ENCODE measurements at regions not wholly inside any gene's neighbourhood (a gene's known extent, or its start where the extent isn't known, plus 50 kb on each side); places are given as distances from the start of the nearest gene placed in this dataset.

DNA sequence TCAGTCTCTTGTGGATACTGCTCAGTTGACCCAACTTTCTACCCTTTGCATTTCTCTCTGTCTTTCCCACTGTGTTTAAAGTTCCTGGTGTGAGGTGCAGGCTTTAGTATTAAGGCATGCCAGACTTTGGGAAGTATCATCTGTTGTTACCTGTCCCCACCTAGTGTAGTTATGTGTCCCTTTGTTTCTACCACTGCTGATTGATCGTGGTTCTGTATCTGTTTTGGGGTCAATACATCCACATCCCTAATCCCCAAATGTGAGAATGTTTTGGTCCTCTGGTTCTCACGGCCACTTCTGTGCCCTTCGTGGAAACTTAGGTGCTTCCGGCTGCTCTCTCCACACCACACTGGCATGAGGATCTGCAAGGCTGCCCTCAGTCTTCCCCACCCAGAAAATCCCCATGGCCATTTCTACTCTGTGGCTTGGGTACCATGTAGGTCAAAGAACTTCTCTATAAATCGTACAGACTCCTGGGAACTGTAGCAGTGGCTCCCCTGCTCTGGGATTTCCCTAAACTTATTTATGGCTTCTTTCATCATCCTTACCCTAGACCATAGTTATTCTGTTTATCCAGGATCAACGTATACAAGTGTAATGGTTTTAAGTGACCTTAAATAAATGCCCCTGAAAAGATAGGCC lies 443.2 kb downstream of the XYLT1 start (continued):
- TF ChIP-seq, protein P1, sequence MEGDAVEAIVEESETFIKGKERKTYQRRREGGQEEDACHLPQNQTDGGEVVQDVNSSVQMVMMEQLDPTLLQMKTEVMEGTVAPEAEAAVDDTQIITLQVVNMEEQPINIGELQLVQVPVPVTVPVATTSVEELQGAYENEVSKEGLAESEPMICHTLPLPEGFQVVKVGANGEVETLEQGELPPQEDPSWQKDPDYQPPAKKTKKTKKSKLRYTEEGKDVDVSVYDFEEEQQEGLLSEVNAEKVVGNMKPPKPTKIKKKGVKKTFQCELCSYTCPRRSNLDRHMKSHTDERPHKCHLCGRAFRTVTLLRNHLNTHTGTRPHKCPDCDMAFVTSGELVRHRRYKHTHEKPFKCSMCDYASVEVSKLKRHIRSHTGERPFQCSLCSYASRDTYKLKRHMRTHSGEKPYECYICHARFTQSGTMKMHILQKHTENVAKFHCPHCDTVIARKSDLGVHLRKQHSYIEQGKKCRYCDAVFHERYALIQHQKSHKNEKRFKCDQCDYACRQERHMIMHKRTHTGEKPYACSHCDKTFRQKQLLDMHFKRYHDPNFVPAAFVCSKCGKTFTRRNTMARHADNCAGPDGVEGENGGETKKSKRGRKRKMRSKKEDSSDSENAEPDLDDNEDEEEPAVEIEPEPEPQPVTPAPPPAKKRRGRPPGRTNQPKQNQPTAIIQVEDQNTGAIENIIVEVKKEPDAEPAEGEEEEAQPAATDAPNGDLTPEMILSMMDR (IDR thresholded peaks at IDR 0.05), result no peak

DNA sequence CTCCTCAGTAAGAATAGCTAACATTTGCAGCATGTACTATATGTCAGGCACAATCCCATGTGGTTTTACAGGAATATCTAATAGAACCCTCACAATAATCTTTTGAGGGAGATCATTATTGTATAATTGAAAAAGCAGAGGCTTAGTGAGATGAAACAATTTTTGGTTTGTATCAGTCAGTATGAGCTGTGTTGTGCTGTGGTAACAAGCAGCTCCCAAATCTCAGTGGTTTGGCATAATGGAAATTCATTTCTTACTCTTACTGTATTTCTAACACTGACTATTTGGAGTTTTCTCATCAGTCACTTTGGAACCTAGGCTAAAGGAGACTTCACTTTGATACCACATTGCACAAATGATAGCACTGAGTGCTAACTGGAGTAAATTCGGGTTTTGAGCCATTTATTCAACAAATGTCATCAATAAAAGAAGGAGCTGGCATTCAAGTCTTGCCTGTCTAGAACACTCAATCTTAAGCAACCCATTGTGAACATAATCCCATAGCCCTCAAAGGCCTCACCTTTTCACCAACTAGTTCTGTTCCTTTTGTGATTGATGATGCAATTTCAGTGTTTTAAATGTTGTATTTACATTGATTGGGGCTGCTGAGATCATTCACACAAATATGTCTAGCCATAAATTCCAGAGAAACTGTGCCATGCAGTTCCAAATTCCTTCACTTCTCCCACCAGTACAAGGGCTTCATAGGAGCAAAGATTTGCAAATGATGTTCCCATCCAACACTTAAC lies 441.0 kb downstream of the XYLT1 start:
- H3K27me3 Mint-ChIP-seq (ENCODE audit: low read depth), result peaks cover 5% of the 10 kb centered on the region
- TF ChIP-seq RELA (CRISPR knock-in tag; IDR thresholded peaks at IDR 0.05; ENCODE audit: borderline replicate concordance), result no peak
- no peak for TF ChIP-seq OVOL2 (CRISPR knock-in tag; IDR thresholded peaks at IDR 0.05; ENCODE audit: borderline replicate concordance)
- TF ChIP-seq, protein P1 (IDR thresholded peaks at IDR 0.05), result no peak
- TF ChIP-seq, protein P2, sequence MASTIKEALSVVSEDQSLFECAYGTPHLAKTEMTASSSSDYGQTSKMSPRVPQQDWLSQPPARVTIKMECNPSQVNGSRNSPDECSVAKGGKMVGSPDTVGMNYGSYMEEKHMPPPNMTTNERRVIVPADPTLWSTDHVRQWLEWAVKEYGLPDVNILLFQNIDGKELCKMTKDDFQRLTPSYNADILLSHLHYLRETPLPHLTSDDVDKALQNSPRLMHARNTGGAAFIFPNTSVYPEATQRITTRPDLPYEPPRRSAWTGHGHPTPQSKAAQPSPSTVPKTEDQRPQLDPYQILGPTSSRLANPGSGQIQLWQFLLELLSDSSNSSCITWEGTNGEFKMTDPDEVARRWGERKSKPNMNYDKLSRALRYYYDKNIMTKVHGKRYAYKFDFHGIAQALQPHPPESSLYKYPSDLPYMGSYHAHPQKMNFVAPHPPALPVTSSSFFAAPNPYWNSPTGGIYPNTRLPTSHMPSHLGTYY (CRISPR knock-in tag; IDR thresholded peaks at IDR 0.05), result no peak
- no peak for TF ChIP-seq ZNF671 (CRISPR knock-in tag; IDR thresholded peaks at IDR 0.05)
- TF ChIP-seq SOX15 (CRISPR knock-in tag; IDR thresholded peaks at IDR 0.05), result no peak
- TF ChIP-seq TEAD4 (CRISPR knock-in tag; IDR thresholded peaks at IDR 0.05), result no peak
- TF ChIP-seq, protein P3, sequence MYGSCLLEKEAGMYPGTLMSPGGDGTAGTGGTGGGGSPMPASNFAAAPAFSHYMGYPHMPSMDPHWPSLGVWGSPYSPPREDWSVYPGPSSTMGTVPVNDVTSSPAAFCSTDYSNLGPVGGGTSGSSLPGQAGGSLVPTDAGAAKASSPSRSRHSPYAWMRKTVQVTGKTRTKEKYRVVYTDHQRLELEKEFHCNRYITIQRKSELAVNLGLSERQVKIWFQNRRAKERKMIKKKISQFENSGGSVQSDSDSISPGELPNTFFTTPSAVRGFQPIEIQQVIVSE (CRISPR knock-in tag; IDR thresholded peaks at IDR 0.05; ENCODE audit: borderline replicate concordance), result no peak
- no peak for TF ChIP-seq ZNF317 (CRISPR knock-in tag; IDR thresholded peaks at IDR 0.05; ENCODE audit: borderline replicate concordance, low read depth)
- TF ChIP-seq, protein P4, sequence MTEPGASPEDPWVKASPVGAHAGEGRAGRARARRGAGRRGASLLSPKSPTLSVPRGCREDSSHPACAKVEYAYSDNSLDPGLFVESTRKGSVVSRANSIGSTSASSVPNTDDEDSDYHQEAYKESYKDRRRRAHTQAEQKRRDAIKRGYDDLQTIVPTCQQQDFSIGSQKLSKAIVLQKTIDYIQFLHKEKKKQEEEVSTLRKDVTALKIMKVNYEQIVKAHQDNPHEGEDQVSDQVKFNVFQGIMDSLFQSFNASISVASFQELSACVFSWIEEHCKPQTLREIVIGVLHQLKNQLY (CRISPR knock-in tag; IDR thresholded peaks at IDR 0.05), result no peak
- TF ChIP-seq FOXK1 (CRISPR knock-in tag; IDR thresholded peaks at IDR 0.05), result no peak
- no peak for TF ChIP-seq GTF2I (CRISPR knock-in tag; conservative IDR thresholded peaks at IDR 0.05)
- TF ChIP-seq KAT7 (CRISPR knock-in tag; IDR thresholded peaks at IDR 0.05; ENCODE audit: borderline replicate concordance), result no peak
- TF ChIP-seq GABPB1 (CRISPR knock-in tag; IDR thresholded peaks at IDR 0.05), result no peak
- TF ChIP-seq, protein P5, sequence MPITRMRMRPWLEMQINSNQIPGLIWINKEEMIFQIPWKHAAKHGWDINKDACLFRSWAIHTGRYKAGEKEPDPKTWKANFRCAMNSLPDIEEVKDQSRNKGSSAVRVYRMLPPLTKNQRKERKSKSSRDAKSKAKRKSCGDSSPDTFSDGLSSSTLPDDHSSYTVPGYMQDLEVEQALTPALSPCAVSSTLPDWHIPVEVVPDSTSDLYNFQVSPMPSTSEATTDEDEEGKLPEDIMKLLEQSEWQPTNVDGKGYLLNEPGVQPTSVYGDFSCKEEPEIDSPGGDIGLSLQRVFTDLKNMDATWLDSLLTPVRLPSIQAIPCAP (CRISPR knock-in tag; IDR thresholded peaks at IDR 0.05), result no peak
- TF ChIP-seq, protein P6, sequence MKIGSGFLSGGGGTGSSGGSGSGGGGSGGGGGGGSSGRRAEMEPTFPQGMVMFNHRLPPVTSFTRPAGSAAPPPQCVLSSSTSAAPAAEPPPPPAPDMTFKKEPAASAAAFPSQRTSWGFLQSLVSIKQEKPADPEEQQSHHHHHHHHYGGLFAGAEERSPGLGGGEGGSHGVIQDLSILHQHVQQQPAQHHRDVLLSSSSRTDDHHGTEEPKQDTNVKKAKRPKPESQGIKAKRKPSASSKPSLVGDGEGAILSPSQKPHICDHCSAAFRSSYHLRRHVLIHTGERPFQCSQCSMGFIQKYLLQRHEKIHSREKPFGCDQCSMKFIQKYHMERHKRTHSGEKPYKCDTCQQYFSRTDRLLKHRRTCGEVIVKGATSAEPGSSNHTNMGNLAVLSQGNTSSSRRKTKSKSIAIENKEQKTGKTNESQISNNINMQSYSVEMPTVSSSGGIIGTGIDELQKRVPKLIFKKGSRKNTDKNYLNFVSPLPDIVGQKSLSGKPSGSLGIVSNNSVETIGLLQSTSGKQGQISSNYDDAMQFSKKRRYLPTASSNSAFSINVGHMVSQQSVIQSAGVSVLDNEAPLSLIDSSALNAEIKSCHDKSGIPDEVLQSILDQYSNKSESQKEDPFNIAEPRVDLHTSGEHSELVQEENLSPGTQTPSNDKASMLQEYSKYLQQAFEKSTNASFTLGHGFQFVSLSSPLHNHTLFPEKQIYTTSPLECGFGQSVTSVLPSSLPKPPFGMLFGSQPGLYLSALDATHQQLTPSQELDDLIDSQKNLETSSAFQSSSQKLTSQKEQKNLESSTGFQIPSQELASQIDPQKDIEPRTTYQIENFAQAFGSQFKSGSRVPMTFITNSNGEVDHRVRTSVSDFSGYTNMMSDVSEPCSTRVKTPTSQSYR (CRISPR knock-in tag; IDR thresholded peaks at IDR 0.05), result no peak
- no peak for TF ChIP-seq ZNF138 (CRISPR knock-in tag; conservative IDR thresholded peaks at IDR 0.05)
- TF ChIP-seq, protein P7, sequence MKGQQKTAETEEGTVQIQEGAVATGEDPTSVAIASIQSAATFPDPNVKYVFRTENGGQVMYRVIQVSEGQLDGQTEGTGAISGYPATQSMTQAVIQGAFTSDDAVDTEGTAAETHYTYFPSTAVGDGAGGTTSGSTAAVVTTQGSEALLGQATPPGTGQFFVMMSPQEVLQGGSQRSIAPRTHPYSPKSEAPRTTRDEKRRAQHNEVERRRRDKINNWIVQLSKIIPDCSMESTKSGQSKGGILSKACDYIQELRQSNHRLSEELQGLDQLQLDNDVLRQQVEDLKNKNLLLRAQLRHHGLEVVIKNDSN (CRISPR knock-in tag; IDR thresholded peaks at IDR 0.05), result no peak
- peaks cover 14% of the 10 kb centered on the region for H3K36me3 Mint-ChIP-seq

More for the DNA sequence above, 441.0 kb downstream of the XYLT1 start:
- no peaks in the 10 kb centered on the region for H3K4me1 Mint-ChIP-seq
- POLR2A ChIA-PET, result no interaction called here
- DNase-seq (ENCODE audit: low spot score), result no peak
- no peak for ATAC-seq
- H3K9me3 Mint-ChIP-seq, result peaks cover 30% of the 10 kb centered on the region
- no peak overlapping the region for H3K27ac Mint-ChIP-seq
- H3K4me3 Mint-ChIP-seq, result no peak overlapping the region
- CTCF ChIA-PET, result interaction anchor here (1.1 kb wide), 1 partner anchor 45 kb away, joined by 3 read pairs; no protein-coding TSS in a partner anchor

All from WTC11 (cell line).